ENCODE measurements at regions not wholly inside any gene's neighbourhood (a gene's known extent, or its start where the extent isn't known, plus 50 kb on each side); places are given as distances from the start of the nearest gene placed in this dataset.

DNA sequence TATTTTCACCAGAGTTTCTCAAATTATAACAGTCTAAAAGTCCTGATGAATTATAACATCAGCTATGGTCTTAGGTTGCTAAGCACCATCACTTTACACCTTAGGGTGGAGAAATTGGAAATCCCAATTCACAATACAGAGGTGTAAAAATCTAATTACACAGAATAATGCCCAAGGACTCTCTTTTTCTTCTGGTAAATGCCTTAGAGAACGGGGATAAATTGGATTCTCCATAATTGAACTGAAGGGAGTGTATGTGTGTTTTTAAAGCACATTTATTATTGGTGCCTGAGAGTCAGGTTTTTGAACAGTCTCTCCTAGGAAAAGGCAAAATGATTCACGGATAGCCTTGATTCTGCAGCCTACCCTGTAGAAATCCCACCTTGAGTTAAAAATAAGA is 66.8 kb downstream of the NIBAN1 start:
- TF ChIP-seq PAX5 (IDR thresholded peaks at IDR 0.05; ENCODE audit: insufficient read depth, low read length, severe bottlenecking) (no peak), POLR2A (IDR thresholded peaks at IDR 0.05; ENCODE audit: low read depth, low read length) (no peak), POU2F2 (IDR thresholded peaks at IDR 0.05; ENCODE audit: low read depth, low read length) (no peak), SPI1 (IDR thresholded peaks at IDR 0.05; ENCODE audit: low read depth, low read length) (no peak), POLR2AphosphoS5 (IDR thresholded peaks at IDR 0.05; ENCODE audit: low read depth, low read length) (no peak), TAF1 (IDR thresholded peaks at IDR 0.05; ENCODE audit: low read depth, low read length) (no peak)
- no peak for FAIRE-seq
- no peak for DNase-seq (ENCODE audit: insufficient read length, low spot score)

DNA sequence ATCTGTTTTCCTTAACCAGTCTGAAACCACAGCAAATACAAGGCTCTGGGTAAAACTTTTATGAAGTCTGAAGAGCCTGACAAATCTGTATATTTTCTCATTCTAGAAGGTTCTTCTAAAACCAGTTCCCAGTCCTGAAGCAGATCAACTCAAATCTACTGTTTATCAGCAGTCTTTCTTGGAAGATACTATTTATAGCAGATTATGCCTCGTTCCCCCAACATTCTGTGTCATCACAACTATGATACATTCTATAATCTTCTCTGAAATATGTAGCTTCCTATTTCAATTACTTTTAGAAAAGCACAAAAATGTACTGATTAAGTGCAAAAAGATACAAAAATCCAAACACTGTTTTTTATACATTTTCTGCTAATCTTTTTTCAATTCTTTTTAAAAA is 67.5 kb downstream of the NIBAN1 start:
- FAIRE-seq: no peak
- DNase-seq (ENCODE audit: insufficient read length, low spot score): no peak
- no peak for TF ChIP-seq PAX5 (IDR thresholded peaks at IDR 0.05; ENCODE audit: insufficient read depth, low read length, severe bottlenecking)
- TF ChIP-seq POLR2AphosphoS5 (IDR thresholded peaks at IDR 0.05; ENCODE audit: low read depth, low read length): no peak
- no peak for TF ChIP-seq TAF1 (IDR thresholded peaks at IDR 0.05; ENCODE audit: low read depth, low read length)
- no peak for TF ChIP-seq POLR2A (IDR thresholded peaks at IDR 0.05; ENCODE audit: low read depth, low read length)
- no peak for TF ChIP-seq POU2F2 (IDR thresholded peaks at IDR 0.05; ENCODE audit: low read depth, low read length)
- TF ChIP-seq SPI1 (IDR thresholded peaks at IDR 0.05; ENCODE audit: low read depth, low read length): no peak

DNA sequence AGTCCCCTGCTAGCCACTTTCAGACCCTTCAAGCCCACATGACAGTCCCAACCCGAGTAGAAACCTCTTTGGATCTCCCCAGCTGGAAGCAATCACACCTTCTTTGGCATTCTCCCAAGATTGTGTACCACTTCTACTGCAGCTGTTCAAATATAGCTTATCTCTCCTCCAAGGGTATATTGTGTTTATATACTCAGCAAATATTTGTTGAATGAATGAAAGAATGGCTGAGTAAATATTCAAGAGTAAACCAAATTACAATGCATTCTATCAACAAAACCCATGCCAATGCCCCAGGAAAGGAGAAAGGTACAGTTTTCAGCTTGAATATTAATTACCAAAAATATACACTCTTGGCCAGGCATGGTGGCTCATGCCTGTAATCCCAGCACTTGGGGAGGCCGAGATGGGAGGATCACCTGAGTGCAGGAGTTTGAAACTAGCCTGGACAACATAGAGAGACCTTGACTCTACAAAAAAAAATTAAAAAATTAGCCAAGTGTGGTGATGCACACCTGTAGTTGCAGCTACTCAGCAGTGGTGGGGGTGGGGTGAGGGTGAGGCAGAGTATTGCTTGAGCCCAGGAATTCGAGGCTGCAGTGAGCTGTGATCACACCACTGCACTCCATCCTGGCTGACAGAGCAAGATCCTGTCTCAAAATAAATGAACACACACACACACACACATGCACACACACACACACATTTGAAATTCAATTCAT is 68.5 kb downstream of the NIBAN1 start:
- DNase-seq (ENCODE audit: insufficient read length, low spot score): no peak
- TF ChIP-seq POLR2A (IDR thresholded peaks at IDR 0.05; ENCODE audit: low read depth, low read length) (no peak), TAF1 (IDR thresholded peaks at IDR 0.05; ENCODE audit: low read depth, low read length) (no peak)
- FAIRE-seq: peak; percentile 31

DNA sequence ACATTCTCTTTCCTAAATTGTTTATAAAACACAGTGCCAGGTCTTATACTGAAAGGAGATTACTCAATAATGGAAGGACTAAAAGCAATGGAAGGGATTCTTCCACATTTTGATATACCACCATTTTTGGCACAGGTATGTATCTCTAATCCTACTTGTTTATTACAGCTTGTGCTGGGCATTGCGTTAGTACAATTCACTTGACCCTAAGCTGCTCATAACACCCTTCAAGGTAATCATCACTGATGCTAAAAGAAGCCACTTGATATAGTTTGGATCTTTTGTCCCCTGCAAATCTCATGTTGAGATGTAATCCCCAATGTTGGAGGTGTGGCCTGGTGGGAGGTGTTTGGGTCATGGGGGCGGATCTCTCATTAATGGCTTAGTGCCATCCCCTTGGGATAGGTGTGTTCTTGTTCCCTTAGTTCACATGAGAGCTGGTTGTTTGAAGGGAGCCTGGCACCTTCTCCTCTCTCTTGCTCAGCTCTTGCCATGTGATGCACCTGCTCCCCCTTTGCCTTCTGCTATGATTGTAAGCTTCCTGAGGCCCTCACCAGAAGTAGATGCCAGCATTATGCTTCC is 71.1 kb downstream of the NIBAN1 start:
- TF ChIP-seq SPI1 (IDR thresholded peaks at IDR 0.05; ENCODE audit: low read depth, low read length): no peak
- no peak for TF ChIP-seq TAF1 (IDR thresholded peaks at IDR 0.05; ENCODE audit: low read depth, low read length)
- TF ChIP-seq POLR2A (IDR thresholded peaks at IDR 0.05; ENCODE audit: low read depth, low read length): no peak
- no peak for TF ChIP-seq POLR2AphosphoS5 (IDR thresholded peaks at IDR 0.05; ENCODE audit: low read depth, low read length)
- TF ChIP-seq POU2F2 (IDR thresholded peaks at IDR 0.05; ENCODE audit: low read depth, low read length): no peak
- no peak for TF ChIP-seq PAX5 (IDR thresholded peaks at IDR 0.05; ENCODE audit: insufficient read depth, low read length, severe bottlenecking)
- FAIRE-seq: no peak
- DNase-seq (ENCODE audit: insufficient read length, low spot score): no peak

DNA sequence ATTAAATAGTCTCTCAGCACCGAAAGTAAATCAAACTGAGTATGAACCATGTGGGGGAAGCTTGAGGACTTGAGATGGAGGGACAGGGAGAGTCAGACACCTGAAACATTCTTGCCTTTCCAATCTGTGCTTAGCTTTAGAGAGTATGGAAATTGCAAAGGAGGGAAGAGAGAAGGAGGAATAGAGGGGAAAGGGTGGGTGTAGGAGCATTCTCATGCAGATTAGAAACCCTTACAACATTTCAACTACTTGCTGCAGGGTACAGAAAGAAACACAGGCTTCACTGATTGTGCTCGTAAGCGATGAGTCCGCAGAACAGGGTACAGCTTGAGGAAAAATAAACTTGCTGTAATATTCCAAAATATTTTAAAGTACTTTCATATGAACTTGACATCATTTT is 73.8 kb downstream of the NIBAN1 start:
- FAIRE-seq (no peak), DNase-seq (ENCODE audit: insufficient read length, low spot score) (no peak)
- no peak for TF ChIP-seq POLR2AphosphoS5 (IDR thresholded peaks at IDR 0.05; ENCODE audit: low read depth, low read length)
- TF ChIP-seq PAX5 (IDR thresholded peaks at IDR 0.05; ENCODE audit: insufficient read depth, low read length, severe bottlenecking): no peak

DNA sequence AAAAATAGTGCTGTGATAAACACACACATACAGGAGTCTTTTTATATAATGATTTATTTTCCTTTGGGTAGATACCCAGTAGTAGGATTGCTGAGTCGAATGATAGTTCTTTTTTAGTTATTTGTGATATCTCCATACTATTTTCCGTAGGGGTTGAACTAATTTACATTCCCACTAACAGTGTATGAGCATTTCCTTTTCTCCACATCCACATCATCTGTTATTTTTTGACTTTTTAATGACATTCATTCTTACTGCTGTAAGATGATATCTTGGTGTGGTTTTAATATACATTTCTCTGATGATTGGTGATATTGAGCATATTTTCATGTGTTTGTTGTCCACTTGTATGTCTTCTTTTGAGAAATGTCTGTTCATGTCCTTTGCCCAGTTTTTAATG is 78.3 kb downstream of the NIBAN1 start:
- FAIRE-seq: peak; percentile 54
- DNase-seq (ENCODE audit: insufficient read length, low spot score): no peak
- TF ChIP-seq SPI1 (IDR thresholded peaks at IDR 0.05; ENCODE audit: low read depth, low read length): no peak
- no peak for TF ChIP-seq POLR2AphosphoS5 (IDR thresholded peaks at IDR 0.05; ENCODE audit: low read depth, low read length)
- TF ChIP-seq PAX5 (IDR thresholded peaks at IDR 0.05; ENCODE audit: insufficient read depth, low read length, severe bottlenecking): no peak
- TF ChIP-seq TAF1 (IDR thresholded peaks at IDR 0.05; ENCODE audit: low read depth, low read length): no peak
- no peak for TF ChIP-seq POLR2A (IDR thresholded peaks at IDR 0.05; ENCODE audit: low read depth, low read length)
- no peak for TF ChIP-seq POU2F2 (IDR thresholded peaks at IDR 0.05; ENCODE audit: low read depth, low read length)

DNA sequence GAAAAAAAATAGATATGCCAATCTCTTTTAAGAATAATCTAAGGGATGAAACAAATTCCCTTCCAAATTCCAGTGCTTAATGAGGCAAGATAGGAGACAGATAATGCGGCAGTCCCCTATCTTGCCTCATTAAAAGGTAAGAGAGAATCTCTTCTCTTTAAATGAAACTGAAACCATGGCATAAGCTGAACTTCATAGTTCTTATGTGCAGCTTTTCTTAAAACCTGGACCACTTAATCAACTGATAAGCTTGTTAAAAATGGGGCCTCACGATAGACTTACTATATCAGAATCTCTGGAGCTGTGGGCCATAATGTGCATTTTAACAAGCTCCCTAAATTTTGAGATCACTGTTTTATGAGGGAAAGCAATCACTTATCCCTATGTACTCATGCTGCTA is 79.2 kb downstream of the NIBAN1 start:
- FAIRE-seq (no peak), DNase-seq (ENCODE audit: insufficient read length, low spot score) (no peak)
- no peak for TF ChIP-seq POU2F2 (IDR thresholded peaks at IDR 0.05; ENCODE audit: low read depth, low read length)
- no peak for TF ChIP-seq POLR2AphosphoS5 (IDR thresholded peaks at IDR 0.05; ENCODE audit: low read depth, low read length)
- TF ChIP-seq PAX5 (IDR thresholded peaks at IDR 0.05; ENCODE audit: insufficient read depth, low read length, severe bottlenecking): no peak
- TF ChIP-seq SPI1 (IDR thresholded peaks at IDR 0.05; ENCODE audit: low read depth, low read length): no peak
- TF ChIP-seq TAF1 (IDR thresholded peaks at IDR 0.05; ENCODE audit: low read depth, low read length): no peak
- no peak for TF ChIP-seq POLR2A (IDR thresholded peaks at IDR 0.05; ENCODE audit: low read depth, low read length)

DNA sequence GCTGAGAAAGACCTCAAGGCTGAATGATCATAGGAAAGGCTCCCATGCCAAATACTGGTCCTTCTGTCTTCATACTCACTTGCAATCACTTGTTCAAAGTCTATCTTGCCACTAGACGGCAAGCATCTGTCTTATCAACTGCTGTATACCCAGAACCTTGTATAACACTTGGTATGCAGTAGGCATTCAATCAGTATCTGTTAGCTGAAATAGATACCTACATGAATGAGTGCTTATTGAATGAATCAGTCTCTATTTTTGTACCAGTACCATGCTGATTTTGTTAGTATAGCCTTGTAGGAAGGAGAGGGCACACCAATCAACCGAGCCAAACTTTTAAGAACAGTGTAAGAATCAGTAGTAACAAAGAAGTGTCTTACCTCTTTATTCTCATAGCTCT is 80.6 kb downstream of the NIBAN1 start:
- DNase-seq (ENCODE audit: insufficient read length, low spot score) (no peak), FAIRE-seq (no peak)
- TF ChIP-seq POU2F2 (IDR thresholded peaks at IDR 0.05; ENCODE audit: low read depth, low read length) (no peak), SPI1 (IDR thresholded peaks at IDR 0.05; ENCODE audit: low read depth, low read length) (no peak), POLR2A (IDR thresholded peaks at IDR 0.05; ENCODE audit: low read depth, low read length) (no peak), TAF1 (IDR thresholded peaks at IDR 0.05; ENCODE audit: low read depth, low read length) (no peak)

DNA sequence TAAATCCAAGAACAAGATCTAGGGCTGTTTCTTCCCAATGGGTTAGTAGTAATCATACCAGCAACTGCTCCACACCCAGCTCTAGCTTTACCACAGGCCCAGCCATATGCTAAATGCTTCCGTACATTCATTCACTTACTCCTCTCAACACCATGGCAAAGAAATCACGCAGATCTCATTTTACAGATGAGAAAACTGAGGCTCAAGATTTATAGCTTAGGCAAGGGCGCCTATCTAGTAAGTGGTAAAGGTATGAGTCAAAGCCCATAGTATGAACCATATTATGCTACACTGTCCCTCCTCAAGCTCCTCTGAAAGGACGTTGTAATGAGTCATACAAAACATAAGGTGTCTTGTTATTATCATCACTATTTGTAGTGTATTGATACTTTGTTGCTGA is 82.2 kb downstream of the NIBAN1 start:
- TF ChIP-seq PAX5 (IDR thresholded peaks at IDR 0.05; ENCODE audit: insufficient read depth, low read length, severe bottlenecking): no peak
- TF ChIP-seq TAF1 (IDR thresholded peaks at IDR 0.05; ENCODE audit: low read depth, low read length): no peak
- DNase-seq (ENCODE audit: insufficient read length, low spot score): no peak
- FAIRE-seq: peak; percentile 23

DNA sequence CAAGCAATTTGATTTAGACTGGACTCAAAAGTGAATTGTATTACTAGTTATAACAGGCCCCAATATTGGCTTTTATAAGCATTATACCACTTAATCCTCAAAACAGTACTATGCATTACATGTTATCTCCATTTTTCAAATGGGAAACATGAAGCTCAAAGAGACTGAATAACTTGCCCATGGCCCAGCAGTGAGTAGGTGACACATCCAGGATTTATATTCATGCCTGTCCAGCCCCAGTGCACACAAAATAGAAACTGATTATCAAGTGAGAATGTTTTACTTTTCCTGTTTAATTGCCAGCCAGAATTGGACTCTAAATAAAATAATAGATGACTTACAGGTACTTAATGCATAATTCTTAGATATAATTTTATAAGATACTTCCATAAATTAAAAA is 82.9 kb downstream of the NIBAN1 start:
- TF ChIP-seq TAF1 (IDR thresholded peaks at IDR 0.05; ENCODE audit: low read depth, low read length) (no peak), POU2F2 (IDR thresholded peaks at IDR 0.05; ENCODE audit: low read depth, low read length) (no peak), SPI1 (IDR thresholded peaks at IDR 0.05; ENCODE audit: low read depth, low read length) (no peak), PAX5 (IDR thresholded peaks at IDR 0.05; ENCODE audit: insufficient read depth, low read length, severe bottlenecking) (no peak), POLR2AphosphoS5 (IDR thresholded peaks at IDR 0.05; ENCODE audit: low read depth, low read length) (no peak), POLR2A (IDR thresholded peaks at IDR 0.05; ENCODE audit: low read depth, low read length) (no peak)
- FAIRE-seq (no peak), DNase-seq (ENCODE audit: insufficient read length, low spot score) (no peak)

Data from GM12891 (cell line).